Activated CD4-positive, alpha-beta memory T cell treated with anti-CD3 and anti-CD28 coated beads, Interleukin-2, amount 10 ng/mL, durations not matched to agents 7 days and 5 days (primary cell): ENCODE measurements at regions not wholly inside any gene's neighbourhood (a gene's known extent, or its start where the extent isn't known, plus 50 kb on each side); places are given as distances from the start of the nearest gene placed in this dataset.
"Not testable (repeated sequence)": the region's sequence is repeated elsewhere in the genome, so short reads cannot be mapped to it uniquely, and the experiment has no call there.

Source experiments
- CTCF ChIA-PET: fragments of 350-600 bp; sonication (Branson Sonifier 250); formaldehyde crosslinking; loops from one replicate; lab custom pipeline; 2021; ENCODE audit warnings: antibody characterized with exemption, inconsistent platforms; lab: Charles Lee
- POLR2A ChIA-PET: fragments of 350-600 bp; sonication (Branson Sonifier 250); formaldehyde crosslinking; loops from one replicate; lab custom pipeline; 2021; ENCODE audit warnings: antibody characterized with exemption; lab: Charles Lee
- DNase-seq: peaks from one replicate; pipeline ENCODE4 v3.0.0-alpha.2; 2020
- H3K27ac Mint-ChIP-seq: one replicate; pipeline ENCODE4 v1.8.0; 2021; ENCODE audit warnings: mild to moderate bottlenecking, mixed read lengths
- H3K27me3 Mint-ChIP-seq: one replicate; pipeline ENCODE4 v1.8.0; 2021; ENCODE audit warnings: mixed read lengths
- H3K36me3 Mint-ChIP-seq: one replicate; pipeline ENCODE4 v1.8.0; 2021; ENCODE audit warnings: low read depth, mixed read lengths
- H3K4me1 Mint-ChIP-seq: one replicate; pipeline ENCODE4 v1.8.0; 2021; ENCODE audit warnings: mixed read lengths
- H3K4me3 Mint-ChIP-seq: one replicate; pipeline ENCODE4 v1.8.0; 2021; ENCODE audit warnings: mild to moderate bottlenecking, mixed read lengths
- H3K9me3 Mint-ChIP-seq: one replicate; pipeline ENCODE4 v1.8.0; 2021; ENCODE audit warnings: mixed read lengths

GRCh38 chr11:45395947-45396346, 109.8 kb upstream of the SYT13 start:
- no peak overlapping the region for H3K27ac Mint-ChIP-seq
- H3K4me3 Mint-ChIP-seq, result no peak overlapping the region
- no peaks in the 10 kb centered on the region for H3K27me3 Mint-ChIP-seq
- H3K4me1 Mint-ChIP-seq, result no peaks in the 10 kb centered on the region
- no peaks in the 10 kb centered on the region for H3K36me3 Mint-ChIP-seq
- CTCF ChIA-PET, result interaction anchor here (0.9 to 1.7 kb wide), 3 partner anchors 9 to 376 kb away, joined by 3 read pairs; no protein-coding TSS in a partner anchor
- POLR2A ChIA-PET, result no interaction called here
- DNase-seq, result no peak
- H3K9me3 Mint-ChIP-seq, result no peaks in the 10 kb centered on the region

DNA sequence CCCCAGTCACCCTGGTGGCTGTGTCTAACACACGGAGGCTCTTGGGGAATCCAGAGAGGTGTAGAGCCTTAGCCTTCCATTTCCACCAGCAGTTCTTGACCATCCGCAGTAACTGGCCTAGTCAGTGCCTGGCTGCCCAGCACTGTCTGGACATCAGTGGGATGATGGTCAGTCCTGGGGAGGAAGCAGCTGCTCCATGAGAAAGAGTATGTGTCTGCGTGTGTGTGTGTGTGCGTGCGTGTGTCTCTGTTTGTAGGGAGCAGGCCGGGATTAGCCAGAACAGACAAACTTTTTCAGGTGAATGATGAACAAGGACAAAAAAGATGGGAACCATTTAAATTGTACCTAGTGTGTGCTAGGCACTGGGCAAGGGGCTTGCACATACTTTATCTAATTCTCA, 109.3 kb upstream of the SYT13 start:
- DNase-seq, result no peak
- no peaks in the 10 kb centered on the region for H3K36me3 Mint-ChIP-seq
- no peaks in the 10 kb centered on the region for H3K4me1 Mint-ChIP-seq
- POLR2A ChIA-PET, result no interaction called here
- no peak overlapping the region for H3K4me3 Mint-ChIP-seq
- CTCF ChIA-PET, result interaction anchor here (1.1 to 1.7 kb wide), 2 partner anchors 10 to 24 kb away, joined by 3 read pairs; no protein-coding TSS in a partner anchor
- H3K27ac Mint-ChIP-seq, result no peak overlapping the region
- no peaks in the 10 kb centered on the region for H3K27me3 Mint-ChIP-seq
- no peaks in the 10 kb centered on the region for H3K9me3 Mint-ChIP-seq

GRCh38 chr11:45394294-45395085, 108.3 kb upstream of the SYT13 start:
- ChIA-PET POLR2A (no interaction called here), CTCF (interaction anchor here (1.7 kb wide), 1 partner anchor 11 kb away, joined by 3 read pairs; no protein-coding TSS in a partner anchor)
- H3K27me3 Mint-ChIP-seq, result no peaks in the 10 kb centered on the region
- H3K36me3 Mint-ChIP-seq, result no peaks in the 10 kb centered on the region
- H3K4me1 Mint-ChIP-seq, result no peaks in the 10 kb centered on the region
- H3K27ac Mint-ChIP-seq, result no peak overlapping the region
- H3K4me3 Mint-ChIP-seq, result no peak overlapping the region
- no peaks in the 10 kb centered on the region for H3K9me3 Mint-ChIP-seq
- no peak for DNase-seq

- H3K9me3 Mint-ChIP-seq, result no peaks in the 10 kb centered on the region
- POLR2A ChIA-PET, result no interaction called here
- H3K4me1 Mint-ChIP-seq, result no peaks in the 10 kb centered on the region
- no peak overlapping the region for H3K27ac Mint-ChIP-seq
- H3K36me3 Mint-ChIP-seq, result no peaks in the 10 kb centered on the region
- no peak for DNase-seq
- H3K27me3 Mint-ChIP-seq, result no peaks in the 10 kb centered on the region
- no peak overlapping the region for H3K4me3 Mint-ChIP-seq
- CTCF ChIA-PET, result no interaction called here
Measured at GRCh38 chr11:45393826-45394225, 107.7 kb upstream of the SYT13 start.

- ChIA-PET CTCF (no interaction called here), POLR2A (no interaction called here)
- Mint-ChIP-seq H3K4me3 (no peak overlapping the region), H3K27me3 (no peaks in the 10 kb centered on the region), H3K27ac (no peak overlapping the region), H3K4me1 (no peaks in the 10 kb centered on the region), H3K36me3 (no peaks in the 10 kb centered on the region), H3K9me3 (no peaks in the 10 kb centered on the region)
- no peak for DNase-seq
Measured at GRCh38 chr11:45393334-45393733, 107.2 kb upstream of the SYT13 start.

DNA sequence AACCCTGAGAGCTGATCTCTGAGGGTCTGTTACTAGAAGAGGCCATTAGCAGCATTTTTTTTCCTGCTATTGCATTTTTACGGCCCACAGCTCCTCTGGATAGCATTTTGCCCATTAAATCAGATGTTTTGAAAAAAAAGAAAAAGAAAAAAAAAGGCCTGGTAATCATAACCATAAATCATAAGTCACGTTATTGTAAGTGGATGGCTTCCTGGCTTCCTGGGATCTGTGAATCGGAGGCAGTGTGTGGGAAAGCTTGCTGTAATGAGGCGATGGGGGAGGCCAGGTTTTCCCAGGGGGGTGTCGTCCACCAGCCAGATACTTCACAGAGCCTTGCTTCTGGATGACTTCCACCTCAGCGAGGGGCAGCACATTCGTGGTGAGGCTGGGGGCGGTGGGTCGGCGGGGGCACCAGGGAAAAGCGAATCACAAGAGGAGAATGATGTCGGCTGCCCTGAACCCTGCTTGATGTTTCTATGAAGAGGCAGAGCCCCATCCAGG, 106.5 kb upstream of the SYT13 start:
- no peak for DNase-seq
- ChIA-PET CTCF (no interaction called here), POLR2A (no interaction called here)
- no peak overlapping the region for H3K27ac Mint-ChIP-seq
- no peak overlapping the region for H3K4me3 Mint-ChIP-seq
- H3K9me3 Mint-ChIP-seq, result no peaks in the 10 kb centered on the region
- no peaks in the 10 kb centered on the region for H3K36me3 Mint-ChIP-seq
- peaks cover 1% of the 10 kb centered on the region for H3K27me3 Mint-ChIP-seq
- no peaks in the 10 kb centered on the region for H3K4me1 Mint-ChIP-seq

- peaks cover 2% of the 10 kb centered on the region for H3K27me3 Mint-ChIP-seq
- ChIA-PET CTCF (no interaction called here), POLR2A (no interaction called here)
- no peaks in the 10 kb centered on the region for H3K36me3 Mint-ChIP-seq
- no peaks in the 10 kb centered on the region for H3K4me1 Mint-ChIP-seq
- DNase-seq, result no peak
- no peak overlapping the region for H3K27ac Mint-ChIP-seq
- no peaks in the 10 kb centered on the region for H3K9me3 Mint-ChIP-seq
- no peak overlapping the region for H3K4me3 Mint-ChIP-seq
Measured at GRCh38 chr11:45392154-45392553, 106.0 kb upstream of the SYT13 start.

DNA sequence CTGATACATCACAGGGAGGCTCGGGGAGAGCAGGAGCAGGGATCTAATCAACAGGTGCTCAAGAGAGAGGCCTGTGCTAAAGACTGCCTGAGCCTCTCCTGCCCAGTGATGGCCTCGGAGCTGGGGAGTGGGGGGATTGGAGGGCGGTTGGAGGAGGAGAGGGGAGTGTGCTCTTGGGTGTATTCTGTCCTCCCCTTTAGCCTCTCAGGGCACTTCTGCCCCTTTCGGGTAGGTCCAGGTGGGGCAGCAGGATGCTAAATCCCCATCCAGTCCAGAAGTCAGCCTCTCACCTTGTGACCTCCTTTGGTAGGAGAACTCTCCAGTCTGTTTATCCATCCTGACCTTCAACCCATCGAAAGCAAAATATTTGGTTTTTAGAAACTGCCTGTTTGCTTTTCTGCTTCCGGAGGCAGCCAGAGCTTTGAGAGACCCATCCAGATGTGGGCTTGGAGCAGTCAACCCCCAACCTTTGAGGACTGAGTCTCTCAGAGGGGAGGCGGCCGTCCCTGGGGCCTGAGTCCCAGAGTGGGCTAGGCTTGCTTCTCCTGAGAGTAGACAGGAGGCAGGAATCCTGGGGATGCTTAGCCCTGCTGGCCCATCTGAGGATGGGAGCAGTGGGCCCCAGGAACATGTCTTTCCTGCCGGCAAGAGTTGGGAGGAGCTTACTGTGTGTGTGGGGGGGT, 105.2 kb upstream of the SYT13 start:
- DNase-seq, result no peak
- Mint-ChIP-seq H3K4me1 (no peaks in the 10 kb centered on the region), H3K36me3 (no peaks in the 10 kb centered on the region), H3K9me3 (no peaks in the 10 kb centered on the region), H3K27me3 (peaks cover 2% of the 10 kb centered on the region), H3K27ac (no peak overlapping the region), H3K4me3 (no peak overlapping the region)
- CTCF ChIA-PET, result no interaction called here
- POLR2A ChIA-PET, result no interaction called here

GRCh38 chr11:45390407-45390806, 104.3 kb upstream of the SYT13 start:
- POLR2A ChIA-PET, result no interaction called here
- CTCF ChIA-PET, result no interaction called here
- no peak for DNase-seq
- H3K4me3 Mint-ChIP-seq, result no peak overlapping the region
- H3K27ac Mint-ChIP-seq, result no peak overlapping the region
- H3K36me3 Mint-ChIP-seq, result no peaks in the 10 kb centered on the region
- no peaks in the 10 kb centered on the region for H3K9me3 Mint-ChIP-seq
- H3K27me3 Mint-ChIP-seq, result peaks cover 2% of the 10 kb centered on the region
- peaks cover 2% of the 10 kb centered on the region for H3K4me1 Mint-ChIP-seq

GRCh38 chr11:45388472-45388871, 102.3 kb upstream of the SYT13 start:
- no peaks in the 10 kb centered on the region for H3K9me3 Mint-ChIP-seq
- CTCF ChIA-PET, result no interaction called here

DNA sequence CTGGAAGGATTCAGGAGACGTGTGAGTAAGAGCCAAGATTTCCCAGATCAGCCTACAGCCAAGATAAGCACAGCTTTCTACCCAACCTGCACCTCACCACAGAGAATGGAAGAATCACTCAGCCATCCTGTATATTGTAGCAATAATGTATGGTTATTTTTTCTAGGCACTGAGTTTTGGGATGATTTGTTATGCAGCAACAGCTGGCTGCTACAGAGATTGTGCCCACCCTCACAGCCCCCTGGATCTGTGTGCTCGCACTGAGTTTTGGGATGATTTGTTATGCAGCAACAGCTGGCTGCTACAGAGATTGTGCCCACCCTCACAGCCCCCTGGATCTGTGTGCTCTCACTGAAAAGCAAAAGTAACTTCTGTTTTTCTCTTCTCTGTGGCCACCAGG, 101.7 kb upstream of the SYT13 start:
- H3K27ac Mint-ChIP-seq, H3K4me3 Mint-ChIP-seq, H3K36me3 Mint-ChIP-seq, DNase-seq, H3K27me3 Mint-ChIP-seq, POLR2A ChIA-PET, CTCF ChIA-PET, H3K9me3 Mint-ChIP-seq, H3K4me1 Mint-ChIP-seq: not testable (repeated sequence)

More at GRCh38 chr11:45388472-45388871, 102.3 kb upstream of the SYT13 start:
- Mint-ChIP-seq H3K36me3 (no peaks in the 10 kb centered on the region), H3K4me1 (peaks cover 5% of the 10 kb centered on the region), H3K4me3 (no peak overlapping the region), H3K27ac (no peak overlapping the region), H3K27me3 (peaks cover 3% of the 10 kb centered on the region)
- DNase-seq, result no peak
- POLR2A ChIA-PET, result no interaction called here

- ChIA-PET CTCF (no interaction called here), POLR2A (no interaction called here)
- no peaks in the 10 kb centered on the region for H3K36me3 Mint-ChIP-seq
Measured at GRCh38 chr11:45386972-45387371, 100.8 kb upstream of the SYT13 start.

GRCh38 chr11:45385844-45386243, 99.7 kb upstream of the SYT13 start:
- Mint-ChIP-seq H3K9me3 (no peaks in the 10 kb centered on the region), H3K27ac (no peak overlapping the region), H3K36me3 (no peaks in the 10 kb centered on the region), H3K27me3 (peaks cover 6% of the 10 kb centered on the region), H3K4me3 (no peak overlapping the region), H3K4me1 (peaks cover 13% of the 10 kb centered on the region)
- no peak for DNase-seq
- CTCF ChIA-PET, result no interaction called here
- POLR2A ChIA-PET, result no interaction called here

More at GRCh38 chr11:45386972-45387371, 100.8 kb upstream of the SYT13 start:
- no peak for DNase-seq
- H3K4me1 Mint-ChIP-seq, result peaks cover 13% of the 10 kb centered on the region
- peaks cover 4% of the 10 kb centered on the region for H3K27me3 Mint-ChIP-seq
- H3K9me3 Mint-ChIP-seq, result no peaks in the 10 kb centered on the region
- no peak overlapping the region for H3K4me3 Mint-ChIP-seq
- no peak overlapping the region for H3K27ac Mint-ChIP-seq
